Hepatocyte (in vitro differentiated cells): ENCODE measurements at regions not wholly inside any gene's neighbourhood (a gene's known extent, or its start where the extent isn't known, plus 50 kb on each side); places are given as distances from the start of the nearest gene placed in this dataset.
A peak's percentile ranks its signal among the peaks of the same experiment; 100 is the strongest.

Source experiments
- DNase-seq: peaks from one replicate; pipeline ENCODE4 v3.0.0-alpha.2; 2016; ENCODE audit warnings: low spot score
- H2AFZ ChIP-seq: fragments of 200-600 bp; sonication (generic); 2 replicates; pipeline ENCODE4 v1.6.0; 2016; ENCODE audit warnings: antibody characterized with exemption, mild to moderate bottlenecking
- H3K27ac ChIP-seq: fragments of 200-600 bp; sonication (generic); 2 replicates; pipeline ENCODE4 v1.5.1; 2016; ENCODE audit warnings: mild to moderate bottlenecking
- H3K27me3 ChIP-seq: fragments of 200-600 bp; sonication (generic); 2 replicates; pipeline ENCODE4 v1.6.1; 2016
- H3K36me3 ChIP-seq: fragments of 200-600 bp; sonication (generic); replicated peaks from 2 replicates; pipeline ENCODE4 v1.5.1; 2016; ENCODE audit warnings: low read depth; ENCODE audit not compliant: insufficient read depth
- H3K4me1 ChIP-seq: fragments of 200-600 bp; sonication (generic); 2 replicates; pipeline ENCODE4 v1.5.1; 2016; ENCODE audit warnings: mild to moderate bottlenecking, moderate library complexity; ENCODE audit not compliant: insufficient read depth
- H3K4me2 ChIP-seq: fragments of 200-600 bp; sonication (generic); 2 replicates; pipeline ENCODE4 v1.6.0; 2016
- H3K4me3 ChIP-seq: fragments of 200-600 bp; sonication (generic); 2 replicates; pipeline ENCODE4 v1.5.1; 2016; ENCODE audit warnings: mild to moderate bottlenecking
- H3K79me2 ChIP-seq: fragments of 200-600 bp; sonication (generic); 2 replicates; pipeline ENCODE4 v1.6.0; 2017; ENCODE audit warnings: mild to moderate bottlenecking
- H3K9me2 ChIP-seq: fragments of 200-600 bp; sonication (generic); replicated peaks from 2 replicates; pipeline ENCODE4 v1.6.0; 2017; ENCODE audit warnings: mild to moderate bottlenecking; ENCODE audit not compliant: insufficient read depth
- H3K9me3 ChIP-seq: fragments of 200-600 bp; sonication (generic); 2 replicates; pipeline ENCODE4 v1.5.1; 2016; ENCODE audit warnings: low read depth, mild to moderate bottlenecking
- H4K20me1 ChIP-seq: fragments of 200-600 bp; sonication (generic); 2 replicates; pipeline ENCODE4 v1.6.0; 2016; ENCODE audit warnings: mild to moderate bottlenecking; ENCODE audit not compliant: insufficient read depth, poor library complexity, severe bottlenecking
- CTCF ChIP-seq: fragments of 200-600 bp; sonication (generic); IDR thresholded peaks from 2 replicates; pipeline ENCODE4 v1.5.1; 2016; ENCODE audit warnings: antibody characterized with exemption, mild to moderate bottlenecking; ENCODE audit not compliant: poor library complexity
- EZH2 ChIP-seq: fragments of 200-600 bp; sonication (generic); IDR thresholded peaks from 2 replicates; pipeline ENCODE4 v1.6.1; 2016; ENCODE audit warnings: antibody characterized with exemption, mild to moderate bottlenecking, borderline replicate concordance
- EZH2phosphoT487 ChIP-seq: fragments of 200-600 bp; sonication (generic); IDR thresholded peaks from one replicate; pipeline ENCODE4 v1.6.1; 2018; ENCODE audit warnings: antibody characterized with exemption, mild to moderate bottlenecking, low read depth, moderate library complexity; ENCODE audit not compliant: unreplicated experiment, severe bottlenecking
- WGBS: methylation state at CpG from one replicate; pipeline ENCODE4 v1.1.6; 2016; ENCODE audit warnings: low lambda C conversion rate; ENCODE audit errors: missing lambda C conversion rate; 5-methylcytosine and 5-hydroxymethylcytosine counted together

GRCh38 chr2:16123856-16124780 lies 183.8 kb downstream of the MYCN start:
- no peak overlapping the region for H3K4me3 ChIP-seq
- no peak for TF ChIP-seq CTCF
- TF ChIP-seq EZH2 = no peak
- no peak for TF ChIP-seq EZH2phosphoT487
- no peaks in the 10 kb centered on the region for H4K20me1 ChIP-seq
- no peaks in the 10 kb centered on the region for H3K36me3 ChIP-seq
- H3K4me2 ChIP-seq = peak overlapping the region; percentile 62
- no peaks in the 10 kb centered on the region for H3K9me2 ChIP-seq
- no peak overlapping the region for H2AFZ ChIP-seq
- peak; percentile 19 for DNase-seq
- WGBS = 62% methylated on average over 10 of the region's 10 CpGs
- H3K27ac ChIP-seq = peak overlapping the region; percentile 40
- no peaks in the 10 kb centered on the region for H3K4me1 ChIP-seq
- H3K79me2 ChIP-seq = no peaks in the 10 kb centered on the region
- H3K9me3 ChIP-seq = no peaks in the 10 kb centered on the region
- no peaks in the 10 kb centered on the region for H3K27me3 ChIP-seq

DNA sequence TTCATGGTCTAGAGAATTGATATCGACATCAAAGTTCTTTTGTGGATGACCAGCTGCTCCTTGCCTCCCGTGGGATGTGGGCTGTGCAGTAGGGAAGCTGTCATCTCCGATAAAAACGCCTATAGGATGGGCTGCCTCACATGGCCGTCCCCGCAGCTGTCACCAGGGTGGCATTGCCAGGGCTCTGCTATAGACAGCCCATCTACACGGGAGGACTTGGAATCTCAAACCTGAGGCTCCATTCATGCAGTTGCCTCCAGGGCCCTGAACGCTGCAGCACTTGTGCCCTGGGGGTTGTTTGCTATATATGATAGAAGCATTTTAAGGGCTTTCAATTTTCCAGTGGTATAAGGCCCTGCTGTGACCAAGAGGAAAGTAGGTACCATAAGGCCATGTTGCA lies 183.1 kb downstream of the MYCN start:
- Histone ChIP-seq H3K4me1 (no peaks in the 10 kb centered on the region), H3K27ac (peak overlapping the region; percentile 40), H3K79me2 (no peaks in the 10 kb centered on the region), H3K9me3 (no peaks in the 10 kb centered on the region), H2AFZ (no peak overlapping the region), H3K27me3 (no peaks in the 10 kb centered on the region), H4K20me1 (no peaks in the 10 kb centered on the region), H3K4me3 (no peak overlapping the region), H3K36me3 (no peaks in the 10 kb centered on the region), H3K9me2 (no peaks in the 10 kb centered on the region), H3K4me2 (peak overlapping the region; percentile 62)
- TF ChIP-seq EZH2 (no peak), EZH2phosphoT487 (no peak), CTCF (no peak)
- WGBS = 76% methylated on average over 8 of the region's 8 CpGs
- DNase-seq = no peak

DNA sequence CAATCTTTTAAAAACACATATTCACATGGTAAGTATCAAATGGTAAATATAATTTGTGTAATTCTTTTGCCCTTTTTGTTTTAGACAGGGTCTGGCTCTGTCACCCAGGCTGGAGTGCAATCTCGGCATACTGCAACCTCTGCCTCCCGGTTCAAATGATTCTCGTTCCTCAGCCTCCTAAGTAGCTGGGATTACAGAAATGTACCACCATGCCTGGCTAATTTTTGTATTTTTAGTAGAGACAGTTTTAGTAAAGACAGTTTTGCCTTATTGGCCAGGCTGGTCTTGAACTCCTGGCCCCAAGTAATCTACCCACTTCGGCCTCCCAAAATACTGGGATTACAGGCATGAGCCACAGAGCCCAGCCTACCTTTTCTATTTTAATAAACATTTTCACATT lies 182.2 kb downstream of the MYCN start:
- H4K20me1 ChIP-seq = no peaks in the 10 kb centered on the region
- 99% methylated on average over 4 of the region's 4 CpGs for WGBS
- no peak overlapping the region for H3K4me2 ChIP-seq
- H2AFZ ChIP-seq = no peak overlapping the region
- H3K9me3 ChIP-seq = no peaks in the 10 kb centered on the region
- H3K27ac ChIP-seq = no peak overlapping the region
- no peaks in the 10 kb centered on the region for H3K4me1 ChIP-seq
- TF ChIP-seq EZH2 (no peak), EZH2phosphoT487 (no peak)
- no peaks in the 10 kb centered on the region for H3K36me3 ChIP-seq
- no peak overlapping the region for H3K4me3 ChIP-seq
- no peaks in the 10 kb centered on the region for H3K27me3 ChIP-seq
- no peak for DNase-seq
- no peaks in the 10 kb centered on the region for H3K9me2 ChIP-seq
- no peaks in the 10 kb centered on the region for H3K79me2 ChIP-seq

DNA sequence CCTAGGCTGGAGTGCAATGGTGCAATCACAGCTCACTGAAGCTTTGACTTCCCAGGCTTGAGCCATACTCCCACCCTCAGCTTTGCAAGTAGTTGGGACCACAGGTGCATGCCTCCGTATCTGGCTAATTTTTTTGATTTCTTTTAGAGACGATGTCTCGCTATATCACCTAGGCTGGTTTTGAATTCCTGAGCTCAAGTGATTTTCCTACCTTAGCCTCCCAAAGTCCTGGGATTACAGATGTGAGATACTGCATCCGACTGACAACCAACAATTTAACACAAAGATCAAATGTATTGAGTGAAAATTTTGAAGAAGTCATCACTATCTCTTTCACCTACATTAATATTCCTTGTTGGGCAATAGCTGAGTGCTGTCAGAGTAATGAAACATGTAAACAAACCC lies 181.6 kb downstream of the MYCN start:
- Histone ChIP-seq H4K20me1 (no peaks in the 10 kb centered on the region), H2AFZ (no peak overlapping the region), H3K27ac (no peak overlapping the region), H3K79me2 (no peaks in the 10 kb centered on the region), H3K36me3 (no peaks in the 10 kb centered on the region), H3K4me3 (no peak overlapping the region), H3K27me3 (no peaks in the 10 kb centered on the region), H3K9me3 (no peaks in the 10 kb centered on the region), H3K4me2 (no peak overlapping the region), H3K9me2 (no peaks in the 10 kb centered on the region), H3K4me1 (no peaks in the 10 kb centered on the region)
- 91% methylated on average over 4 of the region's 4 CpGs for WGBS
- no peak for DNase-seq
- TF ChIP-seq EZH2 = no peak
- TF ChIP-seq EZH2phosphoT487 = no peak
- no peak for TF ChIP-seq CTCF
